ENCODE measurements at regions not wholly inside any gene's neighbourhood (a gene's known extent, or its start where the extent isn't known, plus 50 kb on each side); places are given as distances from the start of the nearest gene placed in this dataset.

DNA sequence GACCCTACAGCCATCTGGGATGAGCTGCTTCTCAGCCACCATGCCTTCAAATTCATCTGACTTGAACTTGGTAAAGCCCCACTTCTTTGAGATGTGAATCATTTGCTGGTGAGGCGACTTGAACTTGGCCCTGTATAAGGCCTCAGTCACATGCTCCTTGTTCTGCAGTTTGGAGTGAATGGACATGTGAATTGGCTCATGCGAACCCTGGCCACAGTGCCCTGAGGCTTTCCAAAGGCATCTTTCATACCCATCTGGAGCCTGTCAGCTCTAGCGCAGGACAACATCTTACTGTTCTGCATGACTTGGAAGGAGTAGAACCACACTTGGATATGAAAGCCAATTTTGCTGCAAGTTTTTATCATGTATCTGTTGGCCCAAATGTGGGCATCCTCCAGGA is 244.0 kb upstream of the FAM83B start:
- no peak overlapping the region for H3K27ac Mint-ChIP-seq
- no peaks in the 10 kb centered on the region for H3K4me1 ChIP-seq (ENCODE audit: control insufficient read depth in 1 of 2, extremely low read depth in 1 of 2, insufficient read depth in 2 of 2, low read length in 2 of 2)
- no peaks in the 10 kb centered on the region for H3K27me3 Mint-ChIP-seq
- no peaks in the 10 kb centered on the region for H3K36me3 ChIP-seq (ENCODE audit: control insufficient read depth in 2 of 2, extremely low read depth in 1 of 2, insufficient read depth in 1 of 2, low read length in 1 of 2)
- ATAC-seq (replicated peaks in 1 of 4) = no peak
- no peak overlapping the region for H3K4me3 Mint-ChIP-seq
- POLR2A ChIA-PET = no interaction called here
- H3K27ac ChIP-seq (ENCODE audit: low read length) = no peak overlapping the region
- CTCF ChIA-PET = no interaction called here
- H3K9me3 ChIP-seq = no peaks in the 10 kb centered on the region
- peaks cover 0 to 9% (median 5%) of the 10 kb centered on the region in 3 donors for H3K9me3 Mint-ChIP-seq
- H3K4me3 ChIP-seq (ENCODE audit: control insufficient read depth in 1 of 2, extremely low read depth in 1 of 2, low read length in 1 of 2) = no peak overlapping the region
- no peaks in the 10 kb centered on the region for H3K4me1 Mint-ChIP-seq
- WGBS (ENCODE audit: insufficient coverage) = 60% methylated on average over 2 of the region's 3 CpGs
- H3K36me3 Mint-ChIP-seq = no peaks in the 10 kb centered on the region
- DNase-seq = no peak
- no peaks in the 10 kb centered on the region for H3K27me3 ChIP-seq (replicated peaks in 1 of 2; ENCODE audit: control insufficient read depth in 2 of 2, extremely low read depth in 1 of 2, insufficient read depth in 2 of 2, low read length in 1 of 2)

DNA sequence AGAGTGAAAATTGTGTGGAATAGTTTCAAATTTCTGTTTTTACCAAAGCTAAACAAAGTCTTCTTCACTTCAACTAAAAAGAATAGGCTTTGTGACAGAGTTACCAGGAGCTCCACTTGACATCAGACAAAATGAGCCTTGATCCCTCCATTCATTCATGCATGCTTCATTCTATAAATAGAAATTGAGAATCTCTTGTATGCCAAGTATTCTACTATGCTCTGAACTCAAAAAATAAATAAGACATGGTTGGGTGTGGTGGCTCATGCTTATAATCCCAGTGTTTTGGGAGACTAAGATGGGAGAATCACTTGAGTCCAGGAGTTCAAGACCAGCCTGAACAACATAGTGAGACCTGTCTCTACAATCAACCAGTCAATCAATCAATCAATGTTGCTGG is 236.6 kb upstream of the FAM83B start:
- Histone ChIP-seq H3K27ac (ENCODE audit: low read length) (no peak overlapping the region), H3K36me3 (ENCODE audit: control insufficient read depth in 2 of 2, extremely low read depth in 1 of 2, insufficient read depth in 1 of 2, low read length in 1 of 2) (no peaks in the 10 kb centered on the region), H3K27me3 (replicated peaks in 1 of 2; ENCODE audit: control insufficient read depth in 2 of 2, extremely low read depth in 1 of 2, insufficient read depth in 2 of 2, low read length in 1 of 2) (no peaks in the 10 kb centered on the region), H3K4me3 (ENCODE audit: control insufficient read depth in 1 of 2, extremely low read depth in 1 of 2, low read length in 1 of 2) (no peak overlapping the region), H3K4me1 (ENCODE audit: control insufficient read depth in 1 of 2, extremely low read depth in 1 of 2, insufficient read depth in 2 of 2, low read length in 2 of 2) (no peaks in the 10 kb centered on the region), H3K9me3 (no peaks in the 10 kb centered on the region)
- no peaks in the 10 kb centered on the region for H3K36me3 Mint-ChIP-seq
- ChIA-PET POLR2A (no interaction called here), CTCF (no interaction called here)
- ATAC-seq (replicated peaks in 1 of 4) = no peak
- no peak overlapping the region for H3K27ac Mint-ChIP-seq
- H3K9me3 Mint-ChIP-seq = peaks cover 11 to 15% (median 14%) of the 10 kb centered on the region in 3 donors
- H3K4me3 Mint-ChIP-seq = no peak overlapping the region
- DNase-seq = no peak
- H3K27me3 Mint-ChIP-seq = no peaks in the 10 kb centered on the region
- no peaks in the 10 kb centered on the region for H3K4me1 Mint-ChIP-seq

DNA sequence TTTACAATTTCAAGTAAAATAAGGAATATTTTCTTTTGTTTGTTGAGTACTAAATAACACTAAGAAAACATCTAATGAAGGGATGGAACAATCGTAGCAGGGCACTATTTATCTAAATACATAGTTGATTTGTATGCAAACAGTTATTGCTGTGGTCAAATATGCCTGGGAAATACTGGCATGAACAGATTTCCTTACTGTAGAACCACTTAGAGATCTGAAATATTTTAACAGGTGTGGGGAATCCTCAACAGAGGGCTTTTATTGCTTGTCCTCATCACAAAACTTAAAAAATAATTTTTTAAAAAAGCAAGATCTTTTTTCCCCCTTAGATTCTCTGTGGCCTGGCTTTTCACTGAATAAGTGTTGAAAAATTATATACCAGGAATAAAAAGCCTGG is 233.0 kb upstream of the FAM83B start:
- Mint-ChIP-seq H3K9me3 (peaks cover 2 to 13% (median 9%) of the 10 kb centered on the region in 3 donors), H3K27ac (no peak overlapping the region), H3K36me3 (no peaks in the 10 kb centered on the region), H3K27me3 (no peaks in the 10 kb centered on the region), H3K4me1 (no peaks in the 10 kb centered on the region), H3K4me3 (no peak overlapping the region)
- DNase-seq (no peak), ATAC-seq (replicated peaks in 1 of 4) (no peak)
- Histone ChIP-seq H3K9me3 (no peaks in the 10 kb centered on the region), H3K4me1 (ENCODE audit: control insufficient read depth in 1 of 2, extremely low read depth in 1 of 2, insufficient read depth in 2 of 2, low read length in 2 of 2) (no peaks in the 10 kb centered on the region), H3K4me3 (ENCODE audit: control insufficient read depth in 1 of 2, extremely low read depth in 1 of 2, low read length in 1 of 2) (no peak overlapping the region), H3K27ac (ENCODE audit: low read length) (no peak overlapping the region), H3K36me3 (ENCODE audit: control insufficient read depth in 2 of 2, extremely low read depth in 1 of 2, insufficient read depth in 1 of 2, low read length in 1 of 2) (no peaks in the 10 kb centered on the region), H3K27me3 (replicated peaks in 1 of 2; ENCODE audit: control insufficient read depth in 2 of 2, extremely low read depth in 1 of 2, insufficient read depth in 2 of 2, low read length in 1 of 2) (no peaks in the 10 kb centered on the region)
- no CpG with 5 or more reads among the region's 1 CpG for WGBS (ENCODE audit: insufficient coverage)
- POLR2A ChIA-PET = interaction anchor here in 1 of 2 donors (0.7 kb wide), 1 partner anchor 55 kb away, joined by 4 read pairs; no protein-coding TSS in a partner anchor
- CTCF ChIA-PET = no interaction called here

DNA sequence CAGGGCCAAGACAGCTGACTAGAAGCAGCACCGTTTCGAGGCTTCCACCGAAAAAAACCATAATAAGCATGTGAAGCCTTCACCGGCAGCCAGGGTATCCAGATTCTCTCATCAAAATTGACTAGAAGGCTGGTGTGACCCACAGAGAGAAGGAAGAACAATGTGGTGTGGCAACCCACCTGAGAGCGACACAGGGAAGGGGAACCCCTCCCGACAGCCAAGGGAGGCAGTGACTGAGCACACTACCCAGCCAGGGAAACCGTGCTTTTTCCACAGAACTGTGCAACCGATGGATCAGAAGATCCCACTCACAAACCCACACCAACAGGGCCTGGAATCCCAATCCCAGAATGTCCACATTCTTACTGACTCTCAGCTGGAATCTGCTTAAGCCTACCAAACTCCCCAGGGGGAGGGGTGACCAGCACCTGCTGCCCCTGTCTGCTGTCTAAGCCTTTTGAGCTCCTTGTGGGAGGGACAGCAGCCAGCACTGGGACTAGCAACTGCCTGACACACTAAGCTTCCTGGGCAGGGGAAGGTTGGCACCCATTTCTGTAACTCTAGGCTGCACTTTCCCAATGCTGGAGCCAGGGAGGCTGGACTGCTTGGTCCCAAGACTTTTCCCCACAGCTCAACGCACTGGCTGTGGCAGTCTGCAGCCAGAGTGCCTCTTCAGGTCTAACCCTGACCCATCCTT is 231.9 kb upstream of the FAM83B start:
- ChIA-PET CTCF (no interaction called here), POLR2A (interaction anchor here in 1 of 2 donors (0.7 kb wide), 1 partner anchor 54 kb away, joined by 4 read pairs; no protein-coding TSS in a partner anchor)
- Mint-ChIP-seq H3K27me3 (no peaks in the 10 kb centered on the region), H3K4me3 (no peak overlapping the region), H3K36me3 (no peaks in the 10 kb centered on the region), H3K4me1 (no peaks in the 10 kb centered on the region), H3K27ac (no peak overlapping the region), H3K9me3 (peaks cover 2 to 11% (median 6%) of the 10 kb centered on the region in 3 donors)
- Histone ChIP-seq H3K27me3 (replicated peaks in 1 of 2; ENCODE audit: control insufficient read depth in 2 of 2, extremely low read depth in 1 of 2, insufficient read depth in 2 of 2, low read length in 1 of 2) (no peaks in the 10 kb centered on the region), H3K4me3 (ENCODE audit: control insufficient read depth in 1 of 2, extremely low read depth in 1 of 2, low read length in 1 of 2) (no peak overlapping the region), H3K4me1 (ENCODE audit: control insufficient read depth in 1 of 2, extremely low read depth in 1 of 2, insufficient read depth in 2 of 2, low read length in 2 of 2) (no peaks in the 10 kb centered on the region), H3K27ac (ENCODE audit: low read length) (no peak overlapping the region), H3K36me3 (ENCODE audit: control insufficient read depth in 2 of 2, extremely low read depth in 1 of 2, insufficient read depth in 1 of 2, low read length in 1 of 2) (no peaks in the 10 kb centered on the region), H3K9me3 (no peaks in the 10 kb centered on the region)
- ATAC-seq (replicated peaks in 1 of 4) = no peak
- DNase-seq = no peak
- 71% methylated on average over 3 of the region's 9 CpGs for WGBS (ENCODE audit: insufficient coverage)

DNA sequence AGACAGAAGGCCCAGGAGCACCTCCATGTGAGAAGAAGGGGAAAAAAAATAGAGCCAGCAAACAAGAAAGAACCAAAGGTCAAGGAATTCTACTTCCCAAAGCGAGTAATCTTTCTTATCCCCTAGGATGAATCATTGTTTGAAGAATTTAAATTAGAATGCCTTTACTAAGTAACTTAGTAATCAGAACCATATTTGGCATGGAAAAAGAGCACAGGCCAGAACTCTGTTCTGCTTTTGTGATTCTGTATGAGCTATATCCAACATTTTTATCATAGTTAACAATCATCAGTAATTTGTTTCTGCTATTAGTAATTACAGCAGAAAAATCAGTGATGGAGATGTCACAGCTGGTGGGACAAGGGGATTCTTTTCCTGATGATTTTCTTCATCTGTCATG is 228.8 kb upstream of the FAM83B start:
- Mint-ChIP-seq H3K27me3 (no peaks in the 10 kb centered on the region), H3K4me1 (no peaks in the 10 kb centered on the region), H3K9me3 (peaks cover 2 to 11% (median 6%) of the 10 kb centered on the region in 3 donors), H3K4me3 (no peak overlapping the region), H3K27ac (no peak overlapping the region), H3K36me3 (no peaks in the 10 kb centered on the region)
- WGBS (ENCODE audit: insufficient coverage) = no CpG with 5 or more reads among the region's 1 CpG
- ChIA-PET CTCF (no interaction called here), POLR2A (no interaction called here)
- Histone ChIP-seq H3K4me1 (ENCODE audit: control insufficient read depth in 1 of 2, extremely low read depth in 1 of 2, insufficient read depth in 2 of 2, low read length in 2 of 2) (no peaks in the 10 kb centered on the region), H3K27me3 (replicated peaks in 1 of 2; ENCODE audit: control insufficient read depth in 2 of 2, extremely low read depth in 1 of 2, insufficient read depth in 2 of 2, low read length in 1 of 2) (no peaks in the 10 kb centered on the region), H3K27ac (ENCODE audit: low read length) (no peak overlapping the region), H3K9me3 (no peaks in the 10 kb centered on the region), H3K36me3 (ENCODE audit: control insufficient read depth in 2 of 2, extremely low read depth in 1 of 2, insufficient read depth in 1 of 2, low read length in 1 of 2) (no peaks in the 10 kb centered on the region), H3K4me3 (ENCODE audit: control insufficient read depth in 1 of 2, extremely low read depth in 1 of 2, low read length in 1 of 2) (no peak overlapping the region)
- ATAC-seq (replicated peaks in 1 of 4) = no peak
- no peak for DNase-seq

DNA sequence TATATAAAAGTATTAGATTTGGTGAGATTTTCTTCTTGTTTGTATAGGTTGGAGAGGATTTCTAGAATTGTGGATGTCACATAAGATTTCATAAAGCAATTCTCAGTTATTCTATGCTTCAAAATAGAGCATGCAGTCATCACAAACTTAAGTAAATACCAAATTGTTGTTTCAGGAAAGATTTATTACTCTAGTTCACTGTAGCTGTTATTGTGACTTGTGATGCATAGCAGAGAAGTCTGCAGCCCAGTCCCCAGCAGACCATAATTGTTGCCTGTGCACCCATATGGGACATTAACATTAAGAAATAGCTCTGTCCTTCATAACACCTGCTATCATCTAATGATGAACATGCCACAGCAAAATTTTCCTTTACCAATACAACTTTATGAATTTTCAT is 228.0 kb upstream of the FAM83B start:
- Mint-ChIP-seq H3K27ac (no peak overlapping the region), H3K36me3 (no peaks in the 10 kb centered on the region), H3K4me1 (no peaks in the 10 kb centered on the region), H3K4me3 (no peak overlapping the region), H3K9me3 (peaks cover 2 to 7% (median 6%) of the 10 kb centered on the region in 3 donors), H3K27me3 (no peaks in the 10 kb centered on the region)
- H3K9me3 ChIP-seq = no peaks in the 10 kb centered on the region
- H3K4me3 ChIP-seq (ENCODE audit: control insufficient read depth in 1 of 2, extremely low read depth in 1 of 2, low read length in 1 of 2) = no peak overlapping the region
- H3K27me3 ChIP-seq (replicated peaks in 1 of 2; ENCODE audit: control insufficient read depth in 2 of 2, extremely low read depth in 1 of 2, insufficient read depth in 2 of 2, low read length in 1 of 2) = no peaks in the 10 kb centered on the region
- DNase-seq (no peak), ATAC-seq (replicated peaks in 1 of 4) (no peak)
- CTCF ChIA-PET = no interaction called here
- POLR2A ChIA-PET = no interaction called here
- no peak overlapping the region for H3K27ac ChIP-seq (ENCODE audit: low read length)
- H3K4me1 ChIP-seq (ENCODE audit: control insufficient read depth in 1 of 2, extremely low read depth in 1 of 2, insufficient read depth in 2 of 2, low read length in 2 of 2) = no peaks in the 10 kb centered on the region
- H3K36me3 ChIP-seq (ENCODE audit: control insufficient read depth in 2 of 2, extremely low read depth in 1 of 2, insufficient read depth in 1 of 2, low read length in 1 of 2) = no peaks in the 10 kb centered on the region

DNA sequence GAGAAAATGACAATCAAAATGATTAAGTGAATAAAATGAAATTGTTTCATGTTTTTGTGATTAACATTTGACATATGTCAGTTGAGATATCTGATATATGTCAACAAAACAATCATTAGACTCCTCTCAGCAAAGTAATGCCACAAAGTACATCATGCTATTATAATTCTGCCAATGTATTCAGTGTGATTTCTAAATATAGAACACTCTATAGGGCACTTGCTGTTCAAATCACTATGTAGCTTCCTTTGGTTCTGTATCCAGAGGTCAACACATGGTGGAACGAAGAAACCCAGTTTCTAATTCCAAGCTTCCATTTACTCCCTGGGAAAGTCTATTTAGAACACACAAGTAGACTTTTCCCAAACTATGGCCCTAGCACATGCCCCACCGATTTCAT is 227.5 kb upstream of the FAM83B start:
- no peaks in the 10 kb centered on the region for H3K36me3 Mint-ChIP-seq
- ATAC-seq (replicated peaks in 1 of 4) = no peak
- 100% methylated on average over 1 of the region's 2 CpGs for whole genome bisulfite sequencing (ENCODE audit: insufficient coverage)

More for the DNA sequence above, 227.5 kb upstream of the FAM83B start:
- Histone ChIP-seq H3K4me1 (ENCODE audit: control insufficient read depth in 1 of 2, extremely low read depth in 1 of 2, insufficient read depth in 2 of 2, low read length in 2 of 2) (no peaks in the 10 kb centered on the region), H3K27ac (ENCODE audit: low read length) (no peak overlapping the region), H3K4me3 (ENCODE audit: control insufficient read depth in 1 of 2, extremely low read depth in 1 of 2, low read length in 1 of 2) (no peak overlapping the region), H3K36me3 (ENCODE audit: control insufficient read depth in 2 of 2, extremely low read depth in 1 of 2, insufficient read depth in 1 of 2, low read length in 1 of 2) (no peaks in the 10 kb centered on the region), H3K9me3 (no peaks in the 10 kb centered on the region), H3K27me3 (replicated peaks in 1 of 2; ENCODE audit: control insufficient read depth in 2 of 2, extremely low read depth in 1 of 2, insufficient read depth in 2 of 2, low read length in 1 of 2) (no peaks in the 10 kb centered on the region)
- H3K27ac Mint-ChIP-seq = no peak overlapping the region
- POLR2A ChIA-PET = no interaction called here
- no peak overlapping the region for H3K4me3 Mint-ChIP-seq
- CTCF ChIA-PET = no interaction called here
- DNase-seq = no peak
- peaks cover 2 to 6% (median 4%) of the 10 kb centered on the region in 3 donors for H3K9me3 Mint-ChIP-seq
- no peaks in the 10 kb centered on the region for H3K4me1 Mint-ChIP-seq
- H3K27me3 Mint-ChIP-seq = no peaks in the 10 kb centered on the region

All from T-cell (primary cell).